Omental fat pad (tissue), 3 donors: ENCODE measurements at regions not wholly inside any gene's neighbourhood (a gene's known extent, or its start where the extent isn't known, plus 50 kb on each side); places are given as distances from the start of the nearest gene placed in this dataset.
"Not testable (repeated sequence)": the region's sequence is repeated elsewhere in the genome, so short reads cannot be mapped to it uniquely, and the experiment has no call there.

Experiments used
- ATAC-seq: fragments of 150-250 bp; one replicate; pipeline ENCODE4 v1.9.1; 2016; ENCODE audit warnings: mild to moderate bottlenecking, moderate library complexity; ENCODE audit not compliant: low FRiP score
- DNase-seq: peaks from one replicate; pipeline ENCODE4 v3.0.0-alpha.2; 2019; ENCODE audit warnings: low spot score
- TF ChIP-seq, protein P1 (sequence below), 3 donors: fragments of 450-650 bp; IDR thresholded peaks; one replicate each; pipeline ENCODE4 v1.5.1; 2016 to 2017; ENCODE audit warnings: antibody characterized with exemption in 3 of 3, mild to moderate bottlenecking in 3 of 3, moderate library complexity in 2 of 3

DNA sequence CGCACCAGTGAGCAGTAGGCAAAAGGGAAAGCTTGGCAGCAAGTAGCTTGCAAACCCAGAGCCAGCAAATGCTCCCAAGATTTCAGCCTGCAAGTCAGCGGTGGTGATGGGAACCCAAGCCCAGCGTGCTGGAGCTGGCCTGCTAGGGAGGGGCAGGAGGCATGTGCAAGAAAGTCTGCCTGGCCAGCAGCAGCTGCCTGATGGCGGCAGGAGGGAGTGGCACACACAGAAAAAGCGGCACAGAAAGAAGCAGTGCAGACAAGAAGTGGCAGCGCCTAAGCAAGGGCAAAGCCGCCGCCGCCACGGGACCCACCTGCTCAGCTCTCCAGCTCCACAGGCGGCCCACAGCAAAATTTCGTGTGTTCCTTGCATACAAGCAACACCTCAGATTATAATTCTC is 1206.5 kb upstream of the PABPC4L start:
- DNase-seq (no peak), ATAC-seq (no peak)
- TF ChIP-seq, protein P1, sequence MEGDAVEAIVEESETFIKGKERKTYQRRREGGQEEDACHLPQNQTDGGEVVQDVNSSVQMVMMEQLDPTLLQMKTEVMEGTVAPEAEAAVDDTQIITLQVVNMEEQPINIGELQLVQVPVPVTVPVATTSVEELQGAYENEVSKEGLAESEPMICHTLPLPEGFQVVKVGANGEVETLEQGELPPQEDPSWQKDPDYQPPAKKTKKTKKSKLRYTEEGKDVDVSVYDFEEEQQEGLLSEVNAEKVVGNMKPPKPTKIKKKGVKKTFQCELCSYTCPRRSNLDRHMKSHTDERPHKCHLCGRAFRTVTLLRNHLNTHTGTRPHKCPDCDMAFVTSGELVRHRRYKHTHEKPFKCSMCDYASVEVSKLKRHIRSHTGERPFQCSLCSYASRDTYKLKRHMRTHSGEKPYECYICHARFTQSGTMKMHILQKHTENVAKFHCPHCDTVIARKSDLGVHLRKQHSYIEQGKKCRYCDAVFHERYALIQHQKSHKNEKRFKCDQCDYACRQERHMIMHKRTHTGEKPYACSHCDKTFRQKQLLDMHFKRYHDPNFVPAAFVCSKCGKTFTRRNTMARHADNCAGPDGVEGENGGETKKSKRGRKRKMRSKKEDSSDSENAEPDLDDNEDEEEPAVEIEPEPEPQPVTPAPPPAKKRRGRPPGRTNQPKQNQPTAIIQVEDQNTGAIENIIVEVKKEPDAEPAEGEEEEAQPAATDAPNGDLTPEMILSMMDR (IDR thresholded peaks at IDR 0.05), result no peak

DNA sequence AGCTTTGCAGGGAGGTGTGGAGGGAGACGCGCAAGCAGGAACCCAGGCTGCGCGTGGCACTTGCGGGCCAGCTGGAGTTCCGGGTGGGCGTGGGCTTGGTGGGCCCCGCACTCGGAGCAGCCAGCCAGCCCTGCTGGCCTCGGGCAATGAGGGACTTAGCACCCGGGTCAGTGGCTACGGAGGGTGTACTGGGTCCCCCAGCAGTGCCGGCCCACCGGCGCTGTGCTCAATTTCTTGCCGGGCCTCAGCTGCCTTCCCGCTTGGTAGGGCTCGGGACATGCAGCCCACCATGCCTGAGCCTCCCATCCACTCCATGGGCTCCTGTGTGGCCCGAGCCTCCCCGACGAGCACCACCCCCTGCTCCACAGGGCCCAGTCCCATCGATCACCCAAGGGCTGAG is 1205.0 kb upstream of the PABPC4L start:
- not testable (repeated sequence) for DNase-seq, ATAC-seq

DNA sequence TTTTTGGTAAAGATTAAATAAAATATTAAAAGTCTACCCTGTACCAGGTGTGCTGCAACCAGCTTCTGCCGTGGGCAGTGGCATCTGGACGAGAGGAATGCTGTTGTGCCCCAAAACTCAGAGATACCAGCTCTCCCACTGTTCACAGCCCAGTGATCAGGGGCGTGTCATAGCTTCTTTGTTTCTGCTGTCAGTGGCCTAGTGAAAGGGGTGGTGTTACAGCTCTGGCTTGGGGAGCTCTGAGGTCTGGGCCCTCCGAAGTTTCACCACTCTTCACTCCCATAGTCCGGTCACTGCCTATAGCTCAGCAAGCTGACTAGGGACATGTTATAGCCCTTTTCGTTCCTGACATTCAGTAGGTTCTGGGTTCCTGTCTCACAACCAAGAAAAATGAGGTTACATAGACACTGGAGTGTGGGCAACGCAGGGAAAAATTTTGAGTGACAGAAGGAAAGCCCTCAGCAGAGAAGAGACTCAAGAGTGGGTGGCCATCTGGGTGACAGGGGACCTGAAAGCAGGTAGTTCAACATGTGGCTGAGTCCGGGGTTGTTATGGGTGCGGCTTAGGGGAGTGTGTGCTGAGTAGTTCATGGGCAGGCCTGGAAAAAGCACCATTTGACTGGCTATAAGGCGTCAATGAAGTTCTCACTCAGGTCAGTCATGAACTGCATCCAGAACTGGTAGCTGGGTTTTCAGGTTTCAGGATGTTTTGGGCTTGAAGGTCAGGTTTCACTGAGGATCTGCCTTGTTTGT is 1184.4 kb upstream of the PABPC4L start:
- TF ChIP-seq, protein P1 (IDR thresholded peaks at IDR 0.05), result no peak

DNA sequence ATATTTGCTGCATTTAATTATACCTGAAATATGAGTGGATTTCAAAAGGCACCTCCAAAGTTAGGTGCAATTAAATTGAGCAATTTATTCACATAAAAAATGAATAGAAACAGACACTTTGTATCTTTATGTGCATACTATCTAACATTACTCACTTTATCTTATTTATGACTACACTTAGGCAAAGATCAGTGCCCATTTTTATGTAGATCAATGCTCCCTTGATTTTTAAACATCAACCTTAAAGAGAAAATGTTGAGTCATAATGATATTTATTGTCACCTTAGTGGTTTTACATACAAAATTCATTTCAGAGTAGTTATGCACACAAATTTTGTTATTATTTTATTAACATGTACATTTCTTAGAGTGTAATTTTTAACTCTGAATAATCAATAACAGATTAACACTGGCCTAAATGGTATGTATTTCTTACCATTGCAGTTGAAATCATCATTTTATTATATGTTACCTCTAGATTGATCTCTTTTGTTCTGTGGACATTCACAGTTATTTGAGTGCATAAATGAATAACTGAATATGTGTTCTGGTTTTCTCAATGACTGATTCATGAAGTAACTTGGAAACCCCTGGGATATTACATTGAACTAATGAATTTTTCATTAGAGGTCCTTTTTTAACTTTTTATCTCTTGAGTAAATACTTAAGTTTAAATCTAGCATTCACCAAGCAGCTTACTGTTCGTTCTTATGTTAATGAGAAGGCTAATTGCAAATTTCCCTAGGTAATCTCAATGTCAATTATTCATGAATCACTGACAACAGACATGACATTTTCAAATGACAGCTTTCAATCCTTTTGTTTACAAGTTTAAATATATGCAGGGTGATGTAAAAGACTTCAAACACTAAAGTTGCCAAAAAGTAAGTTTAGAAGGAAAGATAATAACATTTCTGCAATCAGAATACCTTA is 1182.0 kb upstream of the PABPC4L start:
- TF ChIP-seq, protein P1 (IDR thresholded peaks at IDR 0.05), result no peak
- DNase-seq (no peak), ATAC-seq (no peak)

More for the DNA sequence above, 1184.4 kb upstream of the PABPC4L start:
- DNase-seq (no peak), ATAC-seq (no peak)

DNA sequence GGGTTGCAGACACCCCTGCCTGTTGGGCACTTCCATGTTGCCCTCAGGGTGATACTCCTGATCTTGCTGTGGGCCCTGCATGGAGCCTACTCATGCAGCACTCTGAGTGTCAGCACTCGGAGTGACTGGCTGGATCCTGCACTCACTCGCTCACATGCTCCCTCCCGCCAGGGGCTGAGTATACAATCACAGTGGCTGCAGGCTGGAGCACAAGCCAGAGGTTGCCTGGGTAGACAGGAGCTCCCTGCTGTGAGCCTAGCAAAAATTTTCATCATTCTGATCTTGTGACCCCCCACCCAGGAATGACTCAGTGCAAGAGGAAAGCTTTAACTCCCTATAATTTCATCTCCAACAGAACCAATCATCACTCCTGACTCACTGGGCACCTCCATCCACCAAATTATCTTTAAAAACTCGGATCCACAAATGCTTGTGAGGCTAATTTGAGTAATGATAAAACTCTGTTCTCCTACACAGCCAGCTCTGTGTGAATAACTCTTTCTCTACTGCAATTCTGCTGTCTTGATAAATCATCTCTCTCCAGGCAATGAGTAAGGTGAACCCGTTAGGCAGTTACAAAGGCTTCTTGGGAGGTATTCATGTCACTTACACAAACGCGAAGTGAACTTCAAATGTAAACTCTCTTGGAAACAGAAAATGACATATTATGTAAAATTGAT is 1180.8 kb upstream of the PABPC4L start:
- TF ChIP-seq, protein P1 (IDR thresholded peaks at IDR 0.05), result no peak
- no peak for ATAC-seq
- DNase-seq, result no peak

DNA sequence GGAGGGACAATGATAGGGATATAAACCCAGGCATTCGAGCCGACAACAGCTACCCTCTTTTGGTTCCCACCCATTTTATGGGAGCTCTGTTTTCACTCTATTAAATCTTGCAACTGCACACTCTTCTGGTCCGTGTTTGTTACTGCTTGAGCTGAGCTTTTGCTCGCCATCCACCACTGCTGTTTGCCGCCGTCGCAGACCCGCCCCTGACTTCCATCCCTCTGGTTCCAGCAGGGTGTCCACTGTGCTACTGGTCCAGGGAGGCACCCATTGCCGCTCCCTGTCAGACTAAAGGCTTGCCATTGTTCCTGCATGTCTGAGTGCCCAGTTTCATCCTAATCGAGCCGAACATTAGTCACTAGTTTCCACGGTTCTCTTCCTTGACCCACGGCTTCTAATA is 1170.5 kb upstream of the PABPC4L start:
- TF ChIP-seq, protein P1 (IDR thresholded peaks at IDR 0.05), result no peak
- ATAC-seq, result no peak
- no peak for DNase-seq

DNA sequence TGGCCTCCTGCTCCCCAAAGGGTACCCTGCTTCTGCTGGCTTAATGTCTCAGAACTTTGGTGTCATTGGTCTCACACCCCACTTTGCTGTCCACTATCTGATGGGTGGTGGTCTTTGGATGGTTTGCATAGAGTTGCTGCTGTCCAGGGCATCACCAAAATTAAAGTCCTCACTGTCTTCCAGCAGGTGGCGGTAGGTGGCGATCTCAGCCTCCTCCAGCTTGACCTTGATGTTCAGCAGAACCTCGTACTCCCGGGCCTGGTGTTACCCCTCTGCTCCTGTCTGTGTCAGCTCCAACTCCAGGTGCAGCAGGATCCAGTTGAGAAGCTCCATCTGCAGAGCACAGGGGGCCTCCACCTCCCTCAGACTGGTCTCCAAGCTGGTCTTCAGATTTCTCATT is 1169.5 kb upstream of the PABPC4L start:
- ATAC-seq, result no peak
- TF ChIP-seq, protein P1 (IDR thresholded peaks at IDR 0.05), result no peak
- DNase-seq, result no peak
